NT2/D1 (cell line): ENCODE measurements at regions not wholly inside any gene's neighbourhood (a gene's known extent, or its start where the extent isn't known, plus 50 kb on each side); places are given as distances from the start of the nearest gene placed in this dataset.

Experiments used
- DNase-seq: peaks from one replicate; pipeline ENCODE4 v3.0.0-alpha.2; 2011; ENCODE audit warnings: low read depth, low spot score
- H3K27me3 ChIP-seq: 2 replicates; pipeline ENCODE4 v1.6.0; 2011; ENCODE audit warnings: mild to moderate bottlenecking; ENCODE audit not compliant: insufficient read length, insufficient read depth
- H3K36me3 ChIP-seq: 2 replicates; pipeline ENCODE4 v1.6.1; 2011; ENCODE audit warnings: mild to moderate bottlenecking, low read length, mixed read lengths; ENCODE audit not compliant: insufficient read depth, insufficient read length
- H3K4me1 ChIP-seq: 2 replicates; pipeline ENCODE4 v1.5.1; 2011; ENCODE audit not compliant: insufficient read depth, insufficient read length
- H3K4me3 ChIP-seq: 2 replicates; pipeline ENCODE4 v1.5.1; 2011; ENCODE audit warnings: low read depth; ENCODE audit not compliant: insufficient read length
- H3K9ac ChIP-seq: 2 replicates; pipeline ENCODE4 v1.6.0; 2011; ENCODE audit warnings: low read depth; ENCODE audit not compliant: insufficient read length
- H3K9me3 ChIP-seq: 2 replicates; pipeline ENCODE4 v1.5.1; 2011; ENCODE audit warnings: mild to moderate bottlenecking, low read length; ENCODE audit not compliant: insufficient read depth
- SUZ12 ChIP-seq: IDR thresholded peaks from 2 replicates; pipeline ENCODE4 v1.6.1; 2011; ENCODE audit not compliant: insufficient read length, insufficient read depth; ENCODE audit errors: extremely low read depth
- YY1 ChIP-seq: IDR thresholded peaks from 2 replicates; pipeline ENCODE4 v1.6.1; 2011; ENCODE audit not compliant: insufficient read length, insufficient read depth
- ZNF274 ChIP-seq: IDR thresholded peaks from 2 replicates; pipeline ENCODE4 v1.6.1; 2011; ENCODE audit warnings: mild to moderate bottlenecking, low read depth, low read length

- no peak for DNase-seq
- TF ChIP-seq SUZ12 (no peak), YY1 (no peak), ZNF274 (no peak)
- H3K4me1 ChIP-seq, result peaks cover 1% of the 10 kb centered on the region
- no peaks in the 10 kb centered on the region for H3K36me3 ChIP-seq
- H3K27me3 ChIP-seq, result no peaks in the 10 kb centered on the region
- no peak overlapping the region for H3K9ac ChIP-seq
- H3K4me3 ChIP-seq, result no peak overlapping the region
- H3K9me3 ChIP-seq, result no peaks in the 10 kb centered on the region
These were observed 218.1 kb upstream of the SOX4 start for GRCh38 chr6:21375151-21376116.

- no peak for TF ChIP-seq SUZ12
- Histone ChIP-seq H3K4me1 (no peaks in the 10 kb centered on the region), H3K9ac (no peak overlapping the region), H3K36me3 (no peaks in the 10 kb centered on the region), H3K9me3 (no peaks in the 10 kb centered on the region), H3K4me3 (no peak overlapping the region), H3K27me3 (no peaks in the 10 kb centered on the region)
- no peak for DNase-seq
These were observed 216.2 kb upstream of the SOX4 start for GRCh38 chr6:21377356-21377755.

GRCh38 chr6:21381331-21381963 lies 212.1 kb upstream of the SOX4 start:
- no peak overlapping the region for H3K4me3 ChIP-seq
- no peak for TF ChIP-seq YY1
- TF ChIP-seq SUZ12, result no peak
- no peak for TF ChIP-seq ZNF274
- no peak overlapping the region for H3K9ac ChIP-seq
- no peaks in the 10 kb centered on the region for H3K27me3 ChIP-seq
- no peaks in the 10 kb centered on the region for H3K4me1 ChIP-seq
- DNase-seq, result no peak
- no peaks in the 10 kb centered on the region for H3K9me3 ChIP-seq
- H3K36me3 ChIP-seq, result no peaks in the 10 kb centered on the region

- H3K9me3 ChIP-seq, result no peaks in the 10 kb centered on the region
- H3K27me3 ChIP-seq, result no peaks in the 10 kb centered on the region
- H3K9ac ChIP-seq, result no peak overlapping the region
- DNase-seq, result no peak
- no peak overlapping the region for H3K4me3 ChIP-seq
- TF ChIP-seq ZNF274, result no peak
- no peak for TF ChIP-seq YY1
- no peak for TF ChIP-seq SUZ12
- H3K36me3 ChIP-seq, result no peaks in the 10 kb centered on the region
- H3K4me1 ChIP-seq, result no peaks in the 10 kb centered on the region
These were observed 210.6 kb upstream of the SOX4 start for GRCh38 chr6:21382821-21383449.

- H3K4me1 ChIP-seq, result no peaks in the 10 kb centered on the region
- no peak overlapping the region for H3K4me3 ChIP-seq
- DNase-seq, result no peak
- no peak for TF ChIP-seq ZNF274
- TF ChIP-seq YY1, result no peak
- no peak for TF ChIP-seq SUZ12
- no peaks in the 10 kb centered on the region for H3K27me3 ChIP-seq
- no peaks in the 10 kb centered on the region for H3K36me3 ChIP-seq
- no peak overlapping the region for H3K9ac ChIP-seq
- no peaks in the 10 kb centered on the region for H3K9me3 ChIP-seq
These were observed 210.0 kb upstream of the SOX4 start for GRCh38 chr6:21383450-21384085.

- TF ChIP-seq SUZ12 (no peak), ZNF274 (no peak), YY1 (no peak)
- DNase-seq, result no peak
- Histone ChIP-seq H3K4me3 (no peak overlapping the region), H3K27me3 (no peaks in the 10 kb centered on the region), H3K9me3 (no peaks in the 10 kb centered on the region), H3K9ac (no peak overlapping the region), H3K4me1 (no peaks in the 10 kb centered on the region), H3K36me3 (no peaks in the 10 kb centered on the region)
These were observed 209.3 kb upstream of the SOX4 start for GRCh38 chr6:21384216-21384615.

DNA sequence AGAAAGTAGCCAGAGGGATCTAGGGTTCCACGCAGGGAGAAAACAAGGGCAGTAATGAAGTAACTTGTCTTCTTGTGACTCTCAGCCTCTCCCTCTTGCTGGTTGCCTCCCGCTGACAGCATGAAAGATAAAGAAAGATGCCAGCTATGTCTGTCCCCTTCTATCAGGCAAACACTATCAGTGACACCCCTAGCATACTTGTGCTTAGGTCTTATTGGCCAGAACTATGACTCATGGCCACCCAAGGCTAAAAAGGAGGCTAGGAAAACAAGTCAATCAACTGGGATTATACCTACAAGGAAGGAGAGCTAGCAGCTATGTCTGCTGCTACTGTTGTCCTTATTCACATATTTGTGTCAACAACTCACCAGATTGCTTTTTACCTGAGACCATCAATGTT lies 206.8 kb upstream of the SOX4 start:
- Histone ChIP-seq H3K4me3 (no peak overlapping the region), H3K9me3 (no peaks in the 10 kb centered on the region), H3K4me1 (no peaks in the 10 kb centered on the region), H3K27me3 (no peaks in the 10 kb centered on the region), H3K36me3 (no peaks in the 10 kb centered on the region), H3K9ac (no peak overlapping the region)
- no peak for DNase-seq
- TF ChIP-seq YY1 (no peak), SUZ12 (no peak), ZNF274 (no peak)
